ENCODE measurements at regions not wholly inside any gene's neighbourhood (a gene's known extent, or its start where the extent isn't known, plus 50 kb on each side); places are given as distances from the start of the nearest gene placed in this dataset.

DNA sequence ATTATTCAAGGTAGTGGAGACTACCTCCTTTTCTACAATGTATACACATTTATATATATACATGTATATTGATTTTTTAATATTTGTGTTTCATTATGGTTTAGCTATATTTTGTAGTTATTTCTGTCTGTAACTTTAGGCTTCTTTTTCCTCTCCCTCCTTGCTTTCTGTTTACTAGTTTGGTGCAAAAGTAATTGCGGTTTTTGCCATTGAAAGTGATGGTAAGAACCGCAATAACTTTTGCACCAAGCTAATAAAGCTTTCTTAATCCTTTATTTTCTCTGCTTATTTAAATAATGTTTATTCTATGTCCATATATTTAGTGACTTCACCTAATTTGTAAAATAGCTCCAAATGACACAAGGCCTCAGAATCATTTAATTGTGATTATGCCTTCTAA, 195.3 kb upstream of the PLSCR5 start:
- no peak overlapping the region for H3K4me3 ChIP-seq (ENCODE audit: low read depth, low read length)
- DNase-seq (ENCODE audit: low read depth): no peak
- TF ChIP-seq, protein P1, sequence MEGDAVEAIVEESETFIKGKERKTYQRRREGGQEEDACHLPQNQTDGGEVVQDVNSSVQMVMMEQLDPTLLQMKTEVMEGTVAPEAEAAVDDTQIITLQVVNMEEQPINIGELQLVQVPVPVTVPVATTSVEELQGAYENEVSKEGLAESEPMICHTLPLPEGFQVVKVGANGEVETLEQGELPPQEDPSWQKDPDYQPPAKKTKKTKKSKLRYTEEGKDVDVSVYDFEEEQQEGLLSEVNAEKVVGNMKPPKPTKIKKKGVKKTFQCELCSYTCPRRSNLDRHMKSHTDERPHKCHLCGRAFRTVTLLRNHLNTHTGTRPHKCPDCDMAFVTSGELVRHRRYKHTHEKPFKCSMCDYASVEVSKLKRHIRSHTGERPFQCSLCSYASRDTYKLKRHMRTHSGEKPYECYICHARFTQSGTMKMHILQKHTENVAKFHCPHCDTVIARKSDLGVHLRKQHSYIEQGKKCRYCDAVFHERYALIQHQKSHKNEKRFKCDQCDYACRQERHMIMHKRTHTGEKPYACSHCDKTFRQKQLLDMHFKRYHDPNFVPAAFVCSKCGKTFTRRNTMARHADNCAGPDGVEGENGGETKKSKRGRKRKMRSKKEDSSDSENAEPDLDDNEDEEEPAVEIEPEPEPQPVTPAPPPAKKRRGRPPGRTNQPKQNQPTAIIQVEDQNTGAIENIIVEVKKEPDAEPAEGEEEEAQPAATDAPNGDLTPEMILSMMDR (IDR thresholded peaks at IDR 0.05; ENCODE audit: insufficient read depth, low read depth, low read length): no peak

DNA sequence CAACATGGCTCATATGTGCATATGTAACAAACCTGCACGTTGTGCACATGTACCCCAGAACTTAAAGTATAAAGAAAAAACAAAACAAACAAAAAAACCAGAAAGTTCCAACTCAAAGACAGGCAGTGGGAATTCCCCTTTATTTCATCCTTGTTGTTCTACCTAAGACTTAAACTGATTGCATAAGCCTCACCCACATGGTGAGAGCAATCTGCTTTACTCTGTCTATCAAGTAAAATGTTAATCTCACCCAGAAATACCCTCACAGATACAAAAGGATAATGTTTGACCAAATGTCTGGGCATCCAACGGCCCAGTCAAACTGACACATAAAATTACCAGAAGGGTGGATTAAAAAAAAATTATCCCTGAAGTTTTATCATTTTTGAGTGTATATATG, 190.9 kb upstream of the PLSCR5 start:
- TF ChIP-seq, protein P1 (IDR thresholded peaks at IDR 0.05; ENCODE audit: insufficient read depth, low read depth, low read length): no peak
- no peak for DNase-seq (ENCODE audit: low read depth)
- H3K4me3 ChIP-seq (ENCODE audit: low read depth, low read length): no peak overlapping the region

DNA sequence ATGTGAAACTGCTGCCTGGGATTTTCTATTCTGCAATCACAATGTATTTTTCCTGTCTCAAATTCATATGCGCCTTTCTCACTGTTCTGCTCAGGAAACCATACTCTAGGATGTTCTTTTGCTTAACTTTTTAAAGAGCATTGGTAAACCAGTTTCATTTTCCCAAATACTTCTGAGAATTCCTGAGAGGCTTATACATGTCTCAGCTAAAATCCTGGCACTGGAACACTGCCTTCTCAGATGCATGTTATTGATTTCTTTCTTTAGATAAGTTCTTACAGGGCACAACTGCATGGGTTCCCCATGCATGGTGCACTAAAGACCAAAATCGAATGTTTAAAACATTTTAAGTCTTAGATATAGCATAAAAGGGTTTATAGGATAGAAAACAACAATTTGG, 178.3 kb upstream of the PLSCR5 start:
- TF ChIP-seq, protein P1 (IDR thresholded peaks at IDR 0.05; ENCODE audit: insufficient read depth, low read depth, low read length): no peak
- no peak overlapping the region for H3K4me3 ChIP-seq (ENCODE audit: low read depth, low read length)
- no peak for DNase-seq (ENCODE audit: low read depth)

DNA sequence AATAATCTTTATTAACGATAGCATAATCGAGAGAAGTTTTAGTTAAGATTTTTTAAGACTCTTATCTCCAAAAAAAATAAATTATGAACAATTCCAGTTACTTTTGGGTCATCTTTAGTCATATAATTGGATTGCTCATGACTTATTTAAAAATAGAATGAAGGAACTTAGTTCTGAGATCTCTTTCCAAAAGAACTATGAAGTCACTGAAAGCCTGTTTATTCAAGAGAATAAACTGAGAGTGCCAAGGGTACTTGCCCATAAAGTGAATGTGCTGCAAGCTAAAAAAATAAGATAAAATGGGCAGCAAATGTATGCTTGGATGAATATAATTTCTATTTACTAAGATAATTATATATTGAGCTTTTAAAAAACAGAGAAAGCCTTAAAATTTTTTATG, 176.5 kb upstream of the PLSCR5 start:
- H3K4me3 ChIP-seq (ENCODE audit: low read depth, low read length): no peak overlapping the region
- no peak for DNase-seq (ENCODE audit: low read depth)
- TF ChIP-seq, protein P1 (IDR thresholded peaks at IDR 0.05; ENCODE audit: insufficient read depth, low read depth, low read length): no peak

DNA sequence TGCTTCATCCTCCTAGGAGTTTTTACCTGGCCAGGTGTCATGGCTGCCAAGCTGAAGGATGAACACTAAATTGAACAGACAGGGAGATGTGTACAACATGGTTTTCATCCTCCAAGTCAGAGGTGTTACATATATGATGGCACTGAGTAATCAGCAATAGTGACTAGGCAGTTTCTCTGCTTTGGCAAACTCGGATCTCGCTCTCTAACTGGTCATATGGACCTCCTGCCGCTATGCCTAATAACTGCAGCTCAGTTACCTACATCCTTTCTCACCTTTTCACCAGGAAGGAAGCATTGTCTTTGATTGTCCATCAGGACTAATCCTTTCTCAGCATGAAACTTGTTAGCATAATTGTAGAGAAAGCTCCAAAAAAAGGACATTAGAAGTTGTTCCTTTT, 175.9 kb upstream of the PLSCR5 start:
- H3K4me3 ChIP-seq (ENCODE audit: low read depth, low read length): no peak overlapping the region
- no peak for DNase-seq (ENCODE audit: low read depth)
- TF ChIP-seq, protein P1 (IDR thresholded peaks at IDR 0.05; ENCODE audit: insufficient read depth, low read depth, low read length): no peak

DNA sequence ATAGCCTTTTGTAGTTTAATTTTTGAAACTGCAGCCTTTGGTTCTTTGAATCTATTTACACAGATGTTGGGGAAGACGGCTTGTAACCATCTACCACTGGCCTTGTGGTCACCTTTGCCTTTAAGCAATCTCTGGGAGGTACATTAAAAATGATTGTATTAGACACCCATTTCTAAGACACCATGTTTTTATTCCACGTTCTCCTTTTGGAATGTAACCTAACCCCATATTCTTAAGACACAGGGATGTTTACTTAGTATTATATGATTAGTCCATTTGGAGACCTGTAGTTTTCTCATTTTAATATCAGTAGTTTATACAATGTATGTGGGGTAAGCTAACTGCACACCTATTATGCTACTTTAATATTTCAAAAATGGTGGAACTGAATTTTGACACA, 175.1 kb upstream of the PLSCR5 start:
- DNase-seq (ENCODE audit: low read depth): peak; percentile 16
- TF ChIP-seq, protein P1 (IDR thresholded peaks at IDR 0.05; ENCODE audit: insufficient read depth, low read depth, low read length): no peak
- H3K4me3 ChIP-seq (ENCODE audit: low read depth, low read length): no peak overlapping the region

DNA sequence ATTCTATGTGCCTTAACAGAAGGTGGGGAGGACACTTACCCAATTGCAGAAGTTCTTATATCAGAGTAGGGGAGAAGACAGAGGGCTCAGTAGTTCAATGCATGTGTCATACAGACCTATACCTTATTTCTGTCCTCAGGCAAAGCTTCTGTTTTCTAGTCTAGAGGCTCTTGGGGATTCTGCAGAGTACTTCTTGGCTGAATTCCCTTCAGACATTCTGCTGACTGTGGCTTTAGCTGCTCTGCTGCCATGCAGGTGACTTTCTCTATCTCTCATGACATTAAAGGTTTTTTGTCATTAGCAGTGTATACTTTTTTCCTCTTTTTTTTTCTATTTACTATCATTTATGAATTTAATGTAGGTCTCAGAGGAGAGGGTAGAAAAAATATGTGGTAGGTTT, 172.8 kb upstream of the PLSCR5 start:
- no peak for DNase-seq (ENCODE audit: low read depth)
- TF ChIP-seq, protein P1 (IDR thresholded peaks at IDR 0.05; ENCODE audit: insufficient read depth, low read depth, low read length): no peak
- H3K4me3 ChIP-seq (ENCODE audit: low read depth, low read length): no peak overlapping the region

Measured in fibroblast of villous mesenchyme (primary cell).